ENCODE measurements at regions not wholly inside any gene's neighbourhood (a gene's known extent, or its start where the extent isn't known, plus 50 kb on each side); places are given as distances from the start of the nearest gene placed in this dataset.

GRCh38 chr17:70668938-70669778 lies 499.8 kb downstream of the KCNJ2 start:
- TF ChIP-seq CTCF (conservative IDR thresholded peaks at IDR 0.05 in 1 of 2, IDR thresholded peaks at IDR 0.05 in 1 of 2; ENCODE audit: extremely low read depth in 1 of 2, insufficient read depth in 1 of 2, low read depth in 1 of 2, low read length in 2 of 2) (no peak), EZH2 (IDR thresholded peaks at IDR 0.05; ENCODE audit: borderline replicate concordance, low read length) (no peak)

All from mammary epithelial cell (primary cell).